NCI-H510A (cell line): ENCODE measurements at regions not wholly inside any gene's neighbourhood (a gene's known extent, or its start where the extent isn't known, plus 50 kb on each side); places are given as distances from the start of the nearest gene placed in this dataset.
A peak's percentile ranks its signal among the peaks of the same experiment; 100 is the strongest.
"Not testable (repeated sequence)": the region's sequence is repeated elsewhere in the genome, so short reads cannot be mapped to it uniquely, and the experiment has no call there.

ENCODE experiments used
- DNase-seq: peaks from one replicate; lab custom pipeline; 2025; lab: John Stamatoyannopoulos, UW

GRCh38 chr16:61181982-61182381, 854.3 kb downstream of the CDH8 start:
- DNase-seq, result no peak

- no peak for DNase-seq
Measured at GRCh38 chr16:61179561-61179960, 856.7 kb downstream of the CDH8 start.

GRCh38 chr16:61165797-61166196, 870.4 kb downstream of the CDH8 start:
- no peak for DNase-seq

GRCh38 chr16:61150351-61150750, 885.9 kb downstream of the CDH8 start:
- DNase-seq, result no peak

GRCh38 chr16:61149709-61150108, 886.5 kb downstream of the CDH8 start:
- no peak for DNase-seq

- DNase-seq, result no peak
Measured at GRCh38 chr16:61148930-61149329, 887.3 kb downstream of the CDH8 start.

- DNase-seq, result no peak
Measured at GRCh38 chr16:61146429-61146828, 889.8 kb downstream of the CDH8 start.

GRCh38 chr16:61131447-61131846, 904.8 kb downstream of the CDH8 start:
- no peak for DNase-seq

- DNase-seq, result peak; percentile 12
Measured at GRCh38 chr16:61128545-61129323, 907.5 kb downstream of the CDH8 start.

GRCh38 chr16:61105544-61105943, 930.7 kb downstream of the CDH8 start:
- no peak for DNase-seq

- DNase-seq, result no peak
Measured at GRCh38 chr16:61098505-61098904, 937.7 kb downstream of the CDH8 start.

GRCh38 chr16:61091300-61091699, 944.9 kb downstream of the CDH8 start:
- DNase-seq, result not testable (repeated sequence)

- DNase-seq, result no peak
Measured at GRCh38 chr16:61083711-61084110, 952.5 kb downstream of the CDH8 start.

GRCh38 chr16:61074324-61074723, 961.9 kb downstream of the CDH8 start:
- no peak for DNase-seq

GRCh38 chr16:61057635-61058034, 978.6 kb downstream of the CDH8 start:
- DNase-seq, result no peak

- no peak for DNase-seq
Measured at GRCh38 chr16:61050547-61050946, 985.7 kb downstream of the CDH8 start.

- no peak for DNase-seq
Measured at GRCh38 chr16:61045931-61046330, 990.3 kb downstream of the CDH8 start.

- DNase-seq, result no peak
Measured at GRCh38 chr16:61042737-61043136, 993.5 kb downstream of the CDH8 start.

- no peak for DNase-seq
Measured at GRCh38 chr16:61030616-61031015, 1005.6 kb downstream of the CDH8 start.

- DNase-seq, result no peak
Measured at GRCh38 chr16:61024180-61024900, 1011.9 kb downstream of the CDH8 start.

GRCh38 chr16:61014869-61015268, 1021.4 kb downstream of the CDH8 start:
- no peak for DNase-seq

GRCh38 chr16:61007694-61008093, 1028.5 kb downstream of the CDH8 start:
- no peak for DNase-seq

- DNase-seq, result no peak
Measured at GRCh38 chr16:61005952-61006351, 1030.3 kb downstream of the CDH8 start.
